GM21515 (cell line): ENCODE measurements at regions not wholly inside any gene's neighbourhood (a gene's known extent, or its start where the extent isn't known, plus 50 kb on each side); places are given as distances from the start of the nearest gene placed in this dataset.
"Not testable (repeated sequence)": the region's sequence is repeated elsewhere in the genome, so short reads cannot be mapped to it uniquely, and the experiment has no call there.

Source experiments
- ATAC-seq: cut with Tn5 transposase; IDR thresholded peaks from one replicate; pipeline ENCODE4 v1.9.1; 2021; ENCODE audit not compliant: unreplicated experiment

DNA sequence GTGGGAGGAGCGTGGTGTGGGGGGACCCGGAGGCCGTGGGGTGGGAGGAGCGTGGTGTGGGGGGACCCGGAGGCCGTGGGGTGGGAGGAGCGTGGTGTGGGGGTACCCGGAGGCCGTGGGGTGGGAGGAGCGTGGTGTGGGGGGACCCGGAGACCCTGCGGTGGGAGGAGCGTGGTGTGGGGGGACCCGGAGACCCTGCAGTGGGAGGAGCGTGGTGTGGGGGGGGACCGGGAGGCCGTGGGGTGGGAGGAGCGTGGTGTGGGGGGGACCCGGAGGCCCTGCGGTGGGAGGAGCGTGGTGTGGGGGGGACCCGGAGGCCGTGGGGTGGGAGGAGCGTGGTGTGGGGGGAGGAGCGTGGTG, 203.5 kb downstream of the DLL1 start:
- not testable (repeated sequence) for ATAC-seq

DNA sequence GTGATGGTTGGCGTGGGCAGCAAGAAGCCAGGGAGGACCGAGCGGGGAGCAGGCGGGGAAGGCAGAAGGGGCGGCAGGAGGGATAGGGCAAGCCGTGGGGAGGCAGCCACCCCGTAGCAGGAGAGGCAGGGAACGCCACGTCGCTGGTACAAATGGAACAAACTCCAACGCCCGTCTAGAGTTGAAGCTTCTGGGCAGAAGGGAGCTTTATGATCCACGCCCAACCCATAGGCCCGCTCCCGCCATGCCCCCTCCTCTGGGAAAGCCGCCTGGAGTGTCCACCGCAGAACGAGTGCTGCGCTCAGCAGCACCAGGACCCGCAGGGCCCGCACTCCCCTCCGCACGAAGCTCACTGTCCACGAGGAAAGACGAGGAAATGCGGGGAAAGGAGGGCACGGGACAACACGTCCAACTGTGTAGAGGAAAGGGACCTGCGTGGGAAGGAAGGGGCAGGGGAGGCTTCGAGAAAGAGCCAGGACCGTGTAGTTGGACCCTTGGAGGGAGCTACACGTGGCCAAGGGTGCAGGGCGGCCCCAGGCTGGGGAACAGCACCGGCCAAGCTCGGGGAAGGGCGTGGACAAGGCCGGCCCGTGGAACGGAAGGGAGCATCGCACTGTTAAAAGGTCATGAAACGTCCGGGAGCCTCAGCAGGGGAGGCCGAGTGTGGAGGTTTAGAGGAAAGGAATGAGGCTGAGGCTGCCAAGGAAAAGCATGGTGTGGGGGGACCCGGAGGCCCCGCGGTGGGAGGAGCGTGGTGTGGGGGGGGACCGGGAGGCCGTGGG, 204.0 kb downstream of the DLL1 start:
- ATAC-seq: no peak

DNA sequence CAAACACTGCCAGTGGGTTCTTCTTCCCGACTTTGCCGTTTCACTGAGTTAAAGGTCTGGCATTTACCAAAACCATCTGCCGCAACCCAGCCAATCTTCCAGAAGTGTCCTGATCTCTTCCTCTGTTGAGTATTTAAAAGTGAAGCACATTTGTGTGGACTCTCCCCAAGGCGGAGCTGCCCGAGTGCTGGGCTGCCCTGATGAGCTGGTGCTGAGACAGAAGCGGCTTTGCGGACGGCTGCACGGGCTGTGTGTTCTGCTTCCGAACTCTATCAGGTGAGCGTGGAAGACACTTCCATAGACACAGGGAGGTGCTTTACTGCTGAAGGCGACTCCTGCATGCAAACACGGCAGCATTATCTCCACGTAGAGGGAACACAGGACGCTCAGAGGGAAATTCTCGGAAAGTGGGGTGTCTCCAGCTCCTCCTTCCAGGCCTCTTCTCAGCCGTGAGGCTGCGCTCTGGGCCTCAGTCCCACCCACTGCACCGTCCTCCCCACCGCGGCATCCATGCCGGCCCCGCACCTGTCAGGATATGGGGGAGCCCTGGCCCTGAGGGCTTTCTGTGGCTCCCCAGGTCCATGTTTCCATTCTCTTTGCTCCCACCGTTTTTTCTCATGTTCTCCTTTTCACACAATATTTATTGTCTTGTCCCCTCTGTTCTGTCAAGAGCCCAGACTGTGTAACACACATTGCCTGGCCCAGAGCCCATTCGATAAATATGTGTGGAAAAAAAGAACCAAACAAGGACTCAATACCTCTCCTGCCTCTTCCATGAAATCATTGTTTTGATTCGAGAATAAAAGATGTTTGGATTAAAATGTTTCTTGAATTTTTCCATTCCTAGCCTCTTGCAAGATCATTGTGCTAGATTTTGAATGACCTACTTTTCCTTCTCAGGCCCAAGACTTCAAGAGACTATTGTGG, 205.1 kb downstream of the DLL1 start:
- no peak for ATAC-seq

DNA sequence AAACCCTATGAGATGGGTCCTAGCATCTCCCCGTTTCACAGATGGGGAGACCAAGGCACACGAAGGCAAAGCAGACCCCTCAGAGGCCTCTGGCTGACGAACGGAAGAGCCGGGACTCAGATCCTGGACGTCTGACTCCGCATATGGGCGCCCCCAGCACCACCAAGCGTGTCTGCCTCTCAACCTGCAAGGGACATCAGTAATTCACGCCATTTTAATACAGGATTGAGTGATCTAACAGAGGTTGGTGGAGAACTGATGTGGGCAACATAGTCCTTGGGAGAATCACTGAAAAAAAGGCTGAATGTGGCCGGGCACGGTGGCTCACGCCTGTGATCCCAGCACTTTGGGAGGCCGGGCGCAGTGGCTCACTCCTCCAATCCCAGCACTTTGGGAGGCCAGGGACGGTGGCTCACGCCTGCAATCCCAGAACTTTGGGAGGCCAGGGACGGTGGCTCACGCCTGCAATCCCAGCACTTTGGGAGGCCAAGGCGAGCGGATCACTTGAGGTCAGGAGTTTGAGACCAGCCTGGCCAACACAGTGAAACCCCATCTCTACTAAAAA, 206.6 kb downstream of the DLL1 start:
- ATAC-seq: no peak

DNA sequence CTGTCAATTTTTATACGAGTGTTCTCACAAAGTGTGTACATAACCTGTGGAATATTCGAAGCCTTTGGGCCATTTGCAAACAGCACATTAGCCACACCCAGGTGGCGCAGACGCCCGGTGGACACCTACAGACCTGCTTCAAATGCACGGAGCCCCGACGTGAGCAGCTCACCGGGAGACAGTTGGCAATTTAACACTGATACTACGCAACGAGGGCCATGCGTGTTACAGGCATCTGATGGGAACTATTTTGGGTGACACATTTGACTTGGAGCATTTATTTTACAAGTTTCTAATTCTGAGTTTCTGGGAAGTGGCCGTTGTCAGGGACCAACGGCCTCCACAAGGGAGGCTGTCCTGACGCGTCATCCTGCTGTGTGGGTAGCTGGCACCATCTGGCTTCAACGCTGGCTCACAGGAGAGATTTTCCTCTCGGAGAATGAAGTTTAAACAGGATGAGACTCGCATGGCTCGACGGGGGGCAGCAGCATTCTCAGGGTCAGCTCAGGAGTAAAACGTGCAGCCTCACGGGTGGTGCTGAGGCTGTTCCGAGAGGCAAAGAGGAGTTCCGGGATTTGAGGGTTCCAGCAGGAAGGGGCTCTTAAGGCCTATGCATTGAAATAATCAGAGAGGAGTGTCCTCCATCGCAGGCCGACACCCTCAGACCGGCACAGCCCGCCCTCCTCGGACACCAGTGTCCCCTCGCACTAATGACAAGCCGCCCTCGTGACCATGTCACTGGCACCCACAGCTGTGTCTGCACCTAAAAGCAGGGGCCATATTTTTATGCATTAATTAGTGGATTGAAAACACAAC, 207.4 kb downstream of the DLL1 start:
- no peak for ATAC-seq

DNA sequence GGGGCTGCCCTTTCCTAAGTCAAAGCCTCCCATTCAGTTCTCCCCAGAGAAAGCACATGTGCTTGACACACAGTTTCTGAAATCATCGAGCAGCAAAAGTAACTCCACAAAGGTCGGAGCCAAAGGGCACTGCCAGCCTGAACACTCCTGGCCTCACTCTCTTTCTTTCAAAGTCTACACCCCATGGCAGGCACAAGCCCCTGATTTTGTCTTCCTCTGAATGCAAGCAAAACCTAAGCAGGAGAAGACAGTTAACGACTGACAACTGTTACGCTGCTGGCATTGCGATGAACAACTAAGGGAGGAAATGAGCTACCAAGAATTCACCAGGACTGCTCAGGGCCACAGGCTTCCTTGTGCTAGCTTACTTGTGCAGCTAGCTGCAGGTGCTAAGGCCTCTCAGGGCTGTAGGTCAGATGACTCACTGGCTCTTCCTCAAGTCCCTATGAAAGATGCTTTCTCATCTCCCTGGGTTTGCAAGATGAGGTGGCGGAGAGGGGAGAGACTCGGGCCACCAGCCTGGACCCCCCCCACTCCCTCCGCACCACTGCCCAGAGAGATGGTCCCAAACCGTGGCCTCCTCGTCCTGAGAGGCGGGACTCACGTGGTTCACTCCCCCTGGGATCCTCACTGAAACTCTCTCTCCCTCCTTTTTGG, 208.2 kb downstream of the DLL1 start:
- ATAC-seq: no peak

DNA sequence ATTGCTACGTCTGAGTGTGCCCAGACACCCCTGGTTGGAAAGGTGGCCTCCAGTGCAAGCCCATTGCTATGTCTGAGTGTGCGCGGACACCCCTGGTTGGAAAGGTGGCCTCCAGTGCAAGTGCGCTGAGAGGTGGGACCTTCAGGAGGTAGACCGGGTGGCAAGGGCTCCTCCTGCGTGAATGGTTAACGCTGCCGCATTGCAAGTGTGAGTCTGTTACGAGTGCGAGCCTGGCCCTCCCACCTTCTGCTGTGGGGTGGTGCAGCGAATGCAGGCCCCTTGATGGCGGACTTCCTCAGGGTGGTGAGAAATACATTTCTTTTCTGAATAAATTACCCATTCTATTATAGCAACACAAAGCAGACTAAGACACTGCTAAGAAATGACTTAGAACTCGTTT, 208.8 kb downstream of the DLL1 start:
- ATAC-seq: no peak

DNA sequence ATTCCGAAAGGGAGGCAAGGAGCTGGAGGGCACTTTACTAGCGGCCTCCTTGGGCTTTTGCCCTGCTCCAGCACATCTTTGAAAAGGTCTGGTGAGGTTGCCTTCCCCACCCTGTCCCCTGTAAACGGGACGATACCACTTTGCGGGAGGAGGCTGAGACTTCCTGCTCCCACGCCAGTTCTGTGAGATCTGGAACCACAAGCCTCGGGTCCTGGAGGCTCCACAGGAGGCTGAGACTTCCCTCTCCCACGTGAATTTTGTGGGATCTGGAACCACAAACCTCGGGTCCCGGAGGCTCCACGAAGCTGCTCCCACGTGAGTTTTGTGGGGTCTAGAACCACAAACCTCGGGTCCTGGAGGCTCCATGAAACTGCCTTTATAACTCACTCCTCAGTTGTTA, 209.3 kb downstream of the DLL1 start:
- ATAC-seq: no peak

DNA sequence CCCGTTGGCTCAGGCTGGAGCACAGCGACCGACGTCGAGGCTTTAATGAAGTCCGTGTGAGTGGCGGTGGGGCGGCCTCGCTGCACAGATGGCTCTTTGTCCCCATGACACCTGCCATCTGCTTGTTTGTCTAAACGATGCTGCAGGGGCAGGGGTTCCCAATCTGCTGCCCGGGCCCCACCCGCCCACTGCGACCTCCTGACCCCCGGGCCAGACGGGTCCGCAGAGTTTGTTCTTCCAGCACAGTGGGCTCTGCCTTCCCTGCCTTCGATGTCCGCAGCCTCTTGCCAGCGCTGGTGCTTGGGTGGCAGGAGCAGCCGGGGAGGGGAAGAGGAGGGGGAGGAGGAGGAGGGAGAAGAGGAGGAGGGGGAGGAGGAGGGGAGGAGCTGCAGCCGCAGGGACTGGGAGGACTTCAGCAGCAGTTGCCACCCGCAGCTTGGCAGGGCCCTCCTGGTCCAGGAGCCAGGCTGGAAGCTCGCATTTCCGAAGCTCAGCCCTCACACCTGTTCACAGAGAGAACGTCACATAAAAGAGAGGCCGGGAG, 210.0 kb downstream of the DLL1 start:
- ATAC-seq: no peak

DNA sequence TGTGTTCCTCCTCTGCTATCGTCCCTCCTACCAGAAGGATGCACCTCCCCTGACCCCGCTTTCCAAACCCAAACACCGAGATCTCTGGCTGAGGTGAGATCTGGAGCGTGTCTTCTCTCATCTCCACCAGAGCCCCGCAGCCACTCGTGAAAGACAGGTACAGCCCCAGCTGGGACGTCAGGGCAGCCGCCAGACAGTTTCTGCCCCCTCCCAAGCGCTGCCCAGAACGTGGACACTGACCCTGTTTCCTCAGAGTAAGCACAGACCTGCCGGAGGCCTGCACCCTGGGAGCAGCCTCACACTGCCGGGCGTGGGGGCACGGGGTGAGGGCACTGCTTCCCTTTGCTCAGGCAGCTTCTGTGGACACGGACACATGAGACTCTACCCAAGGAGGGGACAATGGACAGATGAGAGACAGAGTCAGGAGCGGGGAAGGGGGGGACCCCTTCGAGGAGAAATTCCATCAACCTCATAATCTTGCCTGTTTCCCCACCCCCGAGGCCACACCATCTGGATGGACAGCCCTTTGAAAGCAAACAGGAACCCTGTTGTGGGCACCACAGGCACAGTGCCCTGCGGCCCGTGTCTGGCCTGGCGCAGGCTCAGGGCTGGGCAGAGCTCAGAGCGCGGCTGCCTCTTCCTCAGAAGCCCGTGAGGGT, 210.6 kb downstream of the DLL1 start:
- ATAC-seq: no peak

DNA sequence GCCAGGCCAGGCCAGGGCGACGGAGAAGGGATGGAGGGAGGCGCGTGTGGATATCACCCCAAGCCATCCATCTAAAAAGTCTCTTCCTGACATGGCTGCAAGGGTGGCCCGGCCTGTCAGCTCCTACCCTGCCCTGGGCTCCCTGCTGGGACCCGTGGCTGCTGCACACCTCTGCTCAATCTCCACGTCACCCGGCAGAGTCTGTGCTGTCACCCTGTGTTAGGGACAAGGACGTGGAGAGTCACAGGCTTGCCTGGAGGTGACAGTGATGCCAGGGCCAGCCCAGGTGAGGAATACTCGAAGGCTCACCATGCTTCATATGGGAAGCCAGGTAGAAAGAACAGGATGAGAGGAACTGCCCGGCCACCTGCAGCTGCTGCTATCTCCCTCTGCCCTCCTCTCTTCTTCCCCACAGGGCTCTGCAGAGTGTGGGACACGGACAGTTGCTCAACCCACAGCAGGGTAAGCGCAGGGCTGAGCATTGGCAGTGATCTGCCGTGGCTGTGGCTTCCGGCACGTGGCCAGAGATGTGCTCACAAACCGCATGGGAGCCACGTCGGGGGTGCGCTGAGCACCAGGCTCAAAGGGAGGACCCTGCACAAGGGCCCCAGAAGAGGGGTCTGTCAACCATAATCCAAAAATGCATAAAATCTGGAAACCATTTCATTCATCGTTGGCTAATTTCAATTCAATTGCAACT, 214.3 kb downstream of the DLL1 start:
- ATAC-seq: no peak

DNA sequence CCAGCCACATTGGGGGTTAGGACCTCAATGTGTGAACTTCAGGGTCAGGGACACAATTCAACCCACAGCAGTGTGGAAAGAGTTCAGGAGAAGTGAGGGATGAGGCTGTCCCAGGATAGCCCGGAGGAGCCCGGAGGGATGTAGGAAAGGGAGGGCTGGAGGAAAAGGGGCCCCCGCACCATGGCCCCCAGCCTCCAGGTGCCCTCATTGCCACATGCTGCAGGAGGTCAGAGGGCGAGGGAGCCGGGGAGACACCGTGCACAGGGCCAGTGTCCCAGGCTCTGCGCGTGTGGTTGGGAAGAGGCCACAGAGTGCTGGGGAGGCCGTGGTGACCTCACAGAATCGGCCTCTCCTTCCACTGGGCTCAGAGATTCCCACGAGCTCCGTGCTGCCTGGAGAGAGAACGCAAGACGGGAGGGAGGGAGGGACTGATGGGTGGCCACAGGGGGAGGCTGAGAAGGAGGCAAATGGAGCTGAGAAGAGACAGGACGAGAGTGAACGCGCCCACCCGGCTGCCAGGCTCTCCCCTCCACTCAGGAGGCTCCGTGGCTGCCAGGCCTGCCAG, 215.1 kb downstream of the DLL1 start:
- ATAC-seq: no peak

DNA sequence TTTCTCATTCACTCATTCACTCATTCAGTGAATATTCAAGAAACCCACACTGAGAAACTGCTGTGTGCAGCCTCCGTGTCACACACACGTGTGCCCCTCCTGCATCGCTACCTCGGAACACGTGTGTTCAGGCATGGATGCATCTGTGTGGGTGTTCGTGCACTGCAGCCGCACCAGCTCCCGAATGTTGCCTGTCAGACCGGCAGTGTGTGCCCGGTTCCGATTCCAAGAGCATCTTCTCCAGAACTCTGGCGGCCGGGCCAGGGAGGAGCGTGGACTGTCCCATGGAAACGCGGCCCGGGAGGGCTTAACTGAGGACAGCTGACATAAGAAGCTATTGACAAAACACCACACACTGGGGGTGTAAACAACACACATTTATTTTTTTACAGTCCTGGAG, 216.0 kb downstream of the DLL1 start:
- no peak for ATAC-seq

DNA sequence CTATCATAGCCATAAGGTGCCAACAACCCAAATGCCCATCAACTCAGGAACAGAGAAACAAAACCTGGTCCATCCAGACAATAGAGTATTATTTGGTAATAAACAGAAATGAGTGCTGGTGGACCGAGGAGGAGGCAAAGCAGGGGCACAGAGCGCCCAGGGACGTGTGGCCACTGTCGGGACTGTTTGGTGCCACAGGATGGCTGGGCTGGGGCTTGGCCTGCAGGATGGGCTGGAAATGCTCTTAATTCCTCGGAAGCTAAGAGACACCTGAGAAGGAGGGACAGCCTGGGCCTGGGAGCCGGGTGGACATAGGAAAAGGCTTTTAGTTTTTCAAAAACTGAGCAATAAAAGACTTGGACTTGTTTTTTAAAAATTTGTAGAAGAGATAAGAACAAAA, 216.4 kb downstream of the DLL1 start:
- no peak for ATAC-seq

DNA sequence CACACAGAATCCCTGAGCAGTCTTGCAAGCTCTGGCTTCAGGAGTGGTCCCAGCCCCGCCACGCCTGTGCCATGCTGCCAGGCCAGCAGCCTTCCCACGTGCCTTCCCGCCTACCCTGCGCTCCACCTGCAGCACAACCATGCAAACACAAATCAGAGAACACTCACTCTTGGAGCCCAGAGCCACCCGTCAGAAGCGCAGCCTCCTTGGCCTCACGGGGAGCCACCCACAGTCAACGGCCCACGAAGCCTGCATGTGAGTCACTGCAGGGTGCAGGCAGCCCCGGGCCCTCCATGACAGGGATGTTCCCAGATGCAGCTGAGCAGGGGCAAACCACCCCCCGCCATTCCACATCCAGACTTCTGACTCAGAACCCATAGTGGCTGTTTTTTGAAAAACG, 217.0 kb downstream of the DLL1 start:
- no peak for ATAC-seq

DNA sequence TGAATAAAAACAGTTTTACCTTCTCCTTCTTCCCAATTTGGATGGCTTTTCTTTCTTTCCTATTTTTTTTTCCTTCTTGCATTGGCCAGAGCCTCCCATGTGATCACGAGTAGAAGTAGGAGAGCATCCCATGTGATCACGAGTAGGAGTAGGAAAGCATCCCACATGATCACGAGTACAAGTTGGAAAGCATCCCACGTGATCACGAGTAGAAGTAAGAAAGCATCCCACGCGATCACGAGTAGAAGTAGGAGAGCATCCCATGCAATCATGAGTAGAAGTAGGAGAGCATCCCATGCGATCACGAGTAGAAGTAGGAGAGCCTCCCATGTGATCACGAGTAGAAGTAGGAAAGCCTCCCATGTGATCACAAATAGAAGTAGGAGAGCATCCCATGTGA, 218.6 kb downstream of the DLL1 start:
- no peak for ATAC-seq

DNA sequence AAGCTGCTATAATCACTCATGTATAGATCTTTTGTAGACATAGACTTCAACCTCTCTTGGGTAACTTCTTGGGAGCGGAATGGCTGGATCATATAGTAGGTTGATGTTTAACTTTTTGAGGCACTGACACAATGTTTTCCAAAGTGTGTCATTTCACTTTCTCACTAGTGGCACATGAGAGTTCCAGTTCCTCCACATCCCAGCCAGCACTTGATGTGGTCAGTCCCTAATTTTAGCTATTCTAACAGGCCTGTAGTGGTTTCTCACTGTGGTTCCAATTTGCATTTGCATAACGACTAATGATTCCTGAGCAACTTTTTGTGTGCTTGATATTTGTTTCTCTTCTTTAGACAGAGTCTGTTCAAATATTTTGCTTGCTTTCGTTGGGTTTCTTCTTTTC, 221.3 kb downstream of the DLL1 start:
- ATAC-seq: no peak

DNA sequence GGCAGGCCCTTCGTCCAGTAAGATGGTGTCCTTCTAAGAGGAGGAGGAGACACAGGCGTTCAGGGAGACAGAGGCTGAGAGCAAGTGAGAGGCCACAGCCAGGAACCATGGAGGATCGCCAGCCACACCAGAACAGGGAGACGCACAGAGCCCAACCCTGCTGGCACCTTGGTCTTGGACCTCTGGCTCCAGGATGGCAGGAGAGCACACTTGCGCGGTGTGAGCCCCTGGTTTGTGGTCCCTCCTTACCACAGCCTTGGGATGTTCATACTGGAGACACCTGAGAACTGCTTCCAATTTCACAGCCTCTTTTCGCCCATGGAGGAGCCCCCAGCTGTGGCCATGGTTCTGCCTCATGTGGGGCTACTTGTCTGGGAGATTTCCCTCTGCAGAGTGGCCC, 222.4 kb downstream of the DLL1 start:
- no peak for ATAC-seq

DNA sequence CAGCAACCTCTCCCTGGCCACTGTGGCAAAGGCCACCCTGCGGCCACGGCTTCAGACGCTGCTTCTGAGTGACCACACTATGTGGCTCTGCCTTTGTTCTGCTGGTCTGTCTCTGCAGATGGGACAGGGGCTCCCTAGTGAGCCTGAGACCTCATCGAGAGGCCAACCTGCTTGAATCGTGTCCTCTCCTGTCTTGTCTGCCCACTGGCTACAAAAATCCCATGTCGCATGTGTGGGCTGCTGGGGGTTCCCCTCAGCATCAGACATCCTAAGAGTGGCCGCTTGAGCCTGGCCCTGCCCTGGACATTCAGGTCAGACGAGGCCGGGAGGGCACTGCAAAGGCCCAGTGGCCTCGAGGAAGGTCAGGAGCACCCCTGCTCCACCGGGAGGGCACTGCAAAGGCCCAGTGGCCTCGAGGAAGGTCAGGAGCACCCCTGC, 222.9 kb downstream of the DLL1 start:
- ATAC-seq: no peak
